CD4-positive, alpha-beta memory T cell (primary cell): ENCODE measurements at regions not wholly inside any gene's neighbourhood (a gene's known extent, or its start where the extent isn't known, plus 50 kb on each side); places are given as distances from the start of the nearest gene placed in this dataset.

Experiments used
- CTCF ChIA-PET: fragments of 350-600 bp; sonication (Branson Sonifier 250); formaldehyde crosslinking; loops from one replicate; lab custom pipeline; 2021; ENCODE audit warnings: inconsistent platforms; ENCODE audit not compliant: partially characterized antibody; lab: Charles Lee
- POLR2A ChIA-PET: fragments of 350-600 bp; sonication (Branson Sonifier 250); formaldehyde crosslinking; loops from one replicate; lab custom pipeline; 2021; ENCODE audit not compliant: partially characterized antibody; lab: Charles Lee
- DNase-seq, 5 donors: peaks; one replicate each; pipeline versions ENCODE4 v3.0.0 to v3.0.0-alpha.2; 2020 to 2022; ENCODE audit warnings: mixed read lengths in 1 of 5
- H3K27ac ChIP-seq: one replicate; pipeline ENCODE4 v1.7.0; 2013; ENCODE audit warnings: low read depth, low read length
- H3K27me3 ChIP-seq: 2 replicates; pipeline ENCODE4 v1.7.0; 2013; ENCODE audit warnings: mild to moderate bottlenecking, low read length, moderate library complexity; ENCODE audit not compliant: insufficient read depth
- H3K36me3 ChIP-seq: 2 replicates; pipeline ENCODE4 v1.7.0; 2013; ENCODE audit warnings: mild to moderate bottlenecking, low read length, moderate library complexity; ENCODE audit not compliant: insufficient read depth
- H3K4me1 ChIP-seq: 2 replicates; pipeline ENCODE4 v1.7.0; 2013; ENCODE audit warnings: mild to moderate bottlenecking, low read length, moderate library complexity; ENCODE audit not compliant: insufficient read depth
- H3K4me3 ChIP-seq, 2 donors: one replicate each; pipeline ENCODE4 v1.7.0; 2013; ENCODE audit warnings: low read length in 2 of 2, mild to moderate bottlenecking in 1 of 2
- H3K9me3 ChIP-seq, 2 donors: one replicate each; pipeline ENCODE4 v1.7.0; 2013; ENCODE audit warnings: low read length in 2 of 2, control low read depth in 1 of 2; ENCODE audit not compliant: control insufficient read depth in 1 of 2
- H3K27ac Mint-ChIP-seq, 7 donors: one replicate each; pipeline ENCODE4 v1.8.0; 2020 to 2021; ENCODE audit warnings: mixed read lengths in 7 of 7, mild to moderate bottlenecking in 6 of 7, inconsistent platforms in 3 of 7, moderate library complexity in 3 of 7
- H3K27me3 Mint-ChIP-seq, 2 donors: one replicate each; pipeline ENCODE4 v1.8.0; 2020 to 2021; ENCODE audit warnings: mixed read lengths in 2 of 2
- H3K36me3 Mint-ChIP-seq, 2 donors: one replicate each; pipeline ENCODE4 v1.8.0; 2020 to 2021; ENCODE audit warnings: mixed read lengths in 2 of 2, inconsistent platforms in 1 of 2, mild to moderate bottlenecking in 1 of 2
- H3K4me1 Mint-ChIP-seq, 4 donors: one replicate each; pipeline ENCODE4 v1.8.0; 2020 to 2021; ENCODE audit warnings: mixed read lengths in 4 of 4, mild to moderate bottlenecking in 1 of 4
- H3K4me3 Mint-ChIP-seq, 8 donors: one replicate each; pipeline ENCODE4 v1.8.0; 2020 to 2021; ENCODE audit warnings: mixed read lengths in 8 of 8, mild to moderate bottlenecking in 7 of 8, moderate library complexity in 6 of 8, inconsistent platforms in 3 of 8
- H3K9me3 Mint-ChIP-seq, 8 donors: one replicate each; pipeline ENCODE4 v1.8.0; 2020 to 2021; ENCODE audit warnings: mixed read lengths in 8 of 8, mild to moderate bottlenecking in 5 of 8, inconsistent platforms in 3 of 8, moderate library complexity in 1 of 8
- intact Hi-C: fragments of 100-400 bp; cut with micrococcal nuclease; formaldehyde crosslinking; loops from one replicate; pipeline ENCODE4 v1.15.1; 2023

- Histone ChIP-seq H3K4me1 (no peaks in the 10 kb centered on the region), H3K27me3 (no peaks in the 10 kb centered on the region), H3K36me3 (no peaks in the 10 kb centered on the region), H3K27ac (no peak overlapping the region), H3K4me3 (no peak overlapping the region), H3K9me3 (no peaks in the 10 kb centered on the region)
- Mint-ChIP-seq H3K4me3 (no peak overlapping the region), H3K4me1 (peaks cover 0 to 4% (median 2%) of the 10 kb centered on the region in 4 donors), H3K36me3 (no peaks in the 10 kb centered on the region), H3K27ac (no peak overlapping the region), H3K9me3 (peaks cover 0 to 2% (median 0%) of the 10 kb centered on the region in 8 donors), H3K27me3 (no peaks in the 10 kb centered on the region)
- ChIA-PET CTCF (interaction anchor here (1.1 to 12.4 kb wide), 5 partner anchors 11 to 481 kb away, joined by 4 to 184 read pairs (median 5); no protein-coding TSS in a partner anchor), POLR2A (no interaction called here)
- intact Hi-C loops, result loop anchor here (5.0 kb wide), 1 partner anchor 134 kb away; no protein-coding TSS in a partner anchor
- no peak for DNase-seq
Observed at GRCh38 chr15:66948294-66948693, 117.1 kb upstream of the SMAD3 start.

- H3K36me3 Mint-ChIP-seq, result no peaks in the 10 kb centered on the region
- H3K4me3 Mint-ChIP-seq, result no peak overlapping the region
- intact Hi-C loops, result no loop called here
- no peak for DNase-seq
- no peak overlapping the region for H3K27ac Mint-ChIP-seq
- no peak overlapping the region for H3K27ac ChIP-seq
- H3K36me3 ChIP-seq, result no peaks in the 10 kb centered on the region
- H3K9me3 ChIP-seq, result no peaks in the 10 kb centered on the region
- H3K9me3 Mint-ChIP-seq, result peaks cover 0 to 2% (median 0%) of the 10 kb centered on the region in 8 donors
- H3K4me1 Mint-ChIP-seq, result peaks cover 0 to 4% (median 2%) of the 10 kb centered on the region in 4 donors
- ChIA-PET CTCF (interaction anchor here (12.4 kb wide), 1 partner anchor 352 kb away, joined by 184 read pairs; no protein-coding TSS in a partner anchor), POLR2A (no interaction called here)
- H3K27me3 ChIP-seq, result no peaks in the 10 kb centered on the region
- no peaks in the 10 kb centered on the region for H3K4me1 ChIP-seq
- H3K4me3 ChIP-seq, result no peak overlapping the region
- H3K27me3 Mint-ChIP-seq, result no peaks in the 10 kb centered on the region
Observed at GRCh38 chr15:66950114-66950513, 115.3 kb upstream of the SMAD3 start.

- H3K27me3 ChIP-seq, result no peaks in the 10 kb centered on the region
- no peaks in the 10 kb centered on the region for H3K4me1 ChIP-seq
- Mint-ChIP-seq H3K36me3 (no peaks in the 10 kb centered on the region), H3K4me3 (no peak overlapping the region), H3K9me3 (peaks cover 0 to 2% (median 0%) of the 10 kb centered on the region in 8 donors), H3K27me3 (no peaks in the 10 kb centered on the region), H3K27ac (no peak overlapping the region), H3K4me1 (peaks cover 0 to 4% (median under 1%) of the 10 kb centered on the region in 4 donors)
- no peaks in the 10 kb centered on the region for H3K9me3 ChIP-seq
- no peak overlapping the region for H3K27ac ChIP-seq
- no peaks in the 10 kb centered on the region for H3K36me3 ChIP-seq
- no peak overlapping the region for H3K4me3 ChIP-seq
- CTCF ChIA-PET, result interaction anchor here (12.4 kb wide), 1 partner anchor 350 kb away, joined by 184 read pairs; no protein-coding TSS in a partner anchor
- intact Hi-C loops, result no loop called here
- POLR2A ChIA-PET, result no interaction called here
- no peak for DNase-seq
Observed at GRCh38 chr15:66951531-66952320, 113.7 kb upstream of the SMAD3 start.

GRCh38 chr15:66952756-66953522, 112.5 kb upstream of the SMAD3 start:
- no peaks in the 10 kb centered on the region for H3K27me3 Mint-ChIP-seq
- intact Hi-C loops, result no loop called here
- Histone ChIP-seq H3K27me3 (no peaks in the 10 kb centered on the region), H3K9me3 (no peaks in the 10 kb centered on the region), H3K4me1 (peaks cover 4% of the 10 kb centered on the region), H3K36me3 (no peaks in the 10 kb centered on the region), H3K4me3 (no peak overlapping the region), H3K27ac (no peak overlapping the region)
- H3K9me3 Mint-ChIP-seq, result peaks cover 0 to 4% (median 0%) of the 10 kb centered on the region in 8 donors
- peaks cover 0 to 1% (median 0%) of the 10 kb centered on the region in 4 donors for H3K4me1 Mint-ChIP-seq
- no peaks in the 10 kb centered on the region for H3K36me3 Mint-ChIP-seq
- H3K4me3 Mint-ChIP-seq, result no peak overlapping the region
- ChIA-PET POLR2A (no interaction called here), CTCF (interaction anchor here (1.0 to 12.4 kb wide), 2 partner anchors 11 to 349 kb away, joined by 3 to 184 read pairs; no protein-coding TSS in a partner anchor)
- DNase-seq, result no peak
- no peak overlapping the region for H3K27ac Mint-ChIP-seq

- peaks cover 0 to 4% (median 0%) of the 10 kb centered on the region in 8 donors for H3K9me3 Mint-ChIP-seq
- H3K27ac Mint-ChIP-seq, result no peak overlapping the region
- H3K4me3 Mint-ChIP-seq, result no peak overlapping the region
- Histone ChIP-seq H3K4me1 (peaks cover 4% of the 10 kb centered on the region), H3K4me3 (no peak overlapping the region), H3K9me3 (no peaks in the 10 kb centered on the region), H3K27ac (no peak overlapping the region), H3K36me3 (no peaks in the 10 kb centered on the region), H3K27me3 (no peaks in the 10 kb centered on the region)
- intact Hi-C loops, result no loop called here
- H3K4me1 Mint-ChIP-seq, result peaks cover 0 to 1% (median 0%) of the 10 kb centered on the region in 4 donors
- H3K36me3 Mint-ChIP-seq, result no peaks in the 10 kb centered on the region
- POLR2A ChIA-PET, result no interaction called here
- H3K27me3 Mint-ChIP-seq, result no peaks in the 10 kb centered on the region
- CTCF ChIA-PET, result interaction anchor here (12.4 kb wide), 1 partner anchor 348 kb away, joined by 184 read pairs; no protein-coding TSS in a partner anchor
- no peak for DNase-seq
Observed at GRCh38 chr15:66953523-66954229, 111.7 kb upstream of the SMAD3 start.

GRCh38 chr15:66954601-66955000, 110.8 kb upstream of the SMAD3 start:
- intact Hi-C loops, result no loop called here
- no peaks in the 10 kb centered on the region for H3K36me3 Mint-ChIP-seq

More at GRCh38 chr15:66954601-66955000, 110.8 kb upstream of the SMAD3 start:
- Mint-ChIP-seq H3K4me1 (no peaks in the 10 kb centered on the region), H3K9me3 (peaks cover 0 to 2% (median 0%) of the 10 kb centered on the region in 8 donors), H3K4me3 (no peak overlapping the region), H3K27ac (no peak overlapping the region), H3K27me3 (no peaks in the 10 kb centered on the region)
- POLR2A ChIA-PET, result no interaction called here
- no peak for DNase-seq
- Histone ChIP-seq H3K4me3 (no peak overlapping the region), H3K27me3 (no peaks in the 10 kb centered on the region), H3K36me3 (no peaks in the 10 kb centered on the region), H3K9me3 (no peaks in the 10 kb centered on the region), H3K4me1 (peaks cover 4% of the 10 kb centered on the region), H3K27ac (no peak overlapping the region)
- CTCF ChIA-PET, result interaction anchor here (12.4 kb wide), 1 partner anchor 347 kb away, joined by 184 read pairs; no protein-coding TSS in a partner anchor
